H1 (cell line): ENCODE measurements at regions not wholly inside any gene's neighbourhood (a gene's known extent, or its start where the extent isn't known, plus 50 kb on each side); places are given as distances from the start of the nearest gene placed in this dataset.

Experiments
- CTCF ChIA-PET: fragments of 300-600 bp; sonication (Branson Sonifier 250); formaldehyde crosslinking; loops from one replicate; lab custom pipeline; 2021; ENCODE audit not compliant: partially characterized antibody; lab: Charles Lee
- POLR2A ChIA-PET: fragments of 300-600 bp; sonication (Branson Sonifier 250); formaldehyde crosslinking; loops from one replicate; lab custom pipeline; 2021; ENCODE audit warnings: inconsistent platforms; ENCODE audit not compliant: partially characterized antibody; lab: Charles Lee
- DNase-seq, 2 experiments: peaks; one replicate each; pipeline versions ENCODE4 v3.0.0 to v3.0.0-alpha.2; 2010 to 2022; ENCODE audit warnings: low spot score in 2 of 2, low read depth in 1 of 2, mixed read lengths in 1 of 2
- FAIRE-seq: peaks from 2 replicates; lab custom pipeline; 2011; peaks lifted over from hg19 to GRCh38; lab: Jason Lieb, UNC
- H2AFZ ChIP-seq: 2 replicates; pipeline ENCODE4 v1.8.1; 2012; ENCODE audit warnings: low read length, inconsistent platforms
- H2AK5ac ChIP-seq: 2 replicates; pipeline ENCODE4 v1.6.1; 2013; ENCODE audit warnings: low read depth, low read length
- H2BK120ac ChIP-seq: replicated peaks from 2 replicates; pipeline ENCODE3; 2013; ENCODE audit warnings: low read depth, low read length, inconsistent platforms
- H2BK12ac ChIP-seq: 2 replicates; pipeline ENCODE4 v1.6.1; 2013; ENCODE audit warnings: low read depth, low read length
- H2BK15ac ChIP-seq: 2 replicates; pipeline ENCODE4 v1.6.1; 2013; ENCODE audit warnings: low read length
- H2BK20ac ChIP-seq: 2 replicates; pipeline ENCODE4 v1.6.1; 2013; ENCODE audit warnings: low read length
- H2BK5ac ChIP-seq: 2 replicates; pipeline ENCODE4 v1.6.1; 2013; ENCODE audit warnings: low read depth, low read length
- H3K14ac ChIP-seq: 2 replicates; pipeline ENCODE4 v1.6.1; 2013; ENCODE audit warnings: inconsistent platforms; ENCODE audit not compliant: insufficient read length
- H3K18ac ChIP-seq: 2 replicates; pipeline ENCODE4 v1.6.1; 2013; ENCODE audit warnings: low read length; ENCODE audit errors: extremely low read depth
- H3K23ac ChIP-seq: 2 replicates; pipeline ENCODE4 v1.6.1; 2013; ENCODE audit warnings: inconsistent platforms; ENCODE audit not compliant: insufficient read length
- H3K23me2 ChIP-seq: 2 replicates; pipeline ENCODE4 v1.6.1; 2013; ENCODE audit warnings: low read depth, low read length
- H3K27ac ChIP-seq: 2 replicates; pipeline ENCODE4 v1.6.1; 2011; ENCODE audit warnings: low read depth, low read length, inconsistent platforms
- H3K27me3 ChIP-seq, 4 experiments: replicated peaks in 1 of 4; 1 replicate in 1 of 4; 2 replicates in 3 of 4; pipeline versions ENCODE4 v1.6.1 to v1.8.1; 2011 to 2013; ENCODE audit warnings: low read length in 3 of 4, mild to moderate bottlenecking in 3 of 4, inconsistent platforms in 2 of 4, mixed read lengths in 2 of 4, moderate library complexity in 1 of 4; ENCODE audit not compliant: control insufficient read depth in 3 of 4, insufficient read depth in 3 of 4; ENCODE audit errors: extremely low read depth in 1 of 4
- H3K36me3 ChIP-seq, 4 experiments: 2 replicates each; pipeline versions ENCODE4 v1.6.1 to v1.8.1; 2011 to 2013; ENCODE audit warnings: mild to moderate bottlenecking in 4 of 4, low read length in 3 of 4, moderate library complexity in 2 of 4, control low read depth in 1 of 4, inconsistent platforms in 1 of 4; ENCODE audit not compliant: insufficient read depth in 4 of 4, control insufficient read depth in 2 of 4
- H3K4ac ChIP-seq: replicated peaks from 2 replicates; pipeline ENCODE3; 2013; ENCODE audit warnings: low read length, low read depth, mixed read lengths, inconsistent platforms; ENCODE audit not compliant: insufficient read length
- H3K4me1 ChIP-seq, 4 experiments: replicated peaks in 1 of 4; 1 replicate in 1 of 4; 2 replicates in 3 of 4; pipeline versions ENCODE4 v1.6.1 to v1.8.1; 2011 to 2013; ENCODE audit warnings: low read length in 3 of 4, inconsistent platforms in 2 of 4, mixed read lengths in 1 of 4; ENCODE audit not compliant: insufficient read depth in 4 of 4, control insufficient read depth in 3 of 4
- H3K4me2 ChIP-seq, 2 experiments: 2 replicates each; pipeline versions ENCODE4 v1.6.1 to v1.8.1; 2011 to 2013; ENCODE audit warnings: low read depth in 2 of 2, low read length in 2 of 2, control low read depth in 1 of 2, inconsistent platforms in 1 of 2, mild to moderate bottlenecking in 1 of 2; ENCODE audit not compliant: insufficient read depth in 1 of 2
- H3K4me3 ChIP-seq, 4 experiments: fragments of 200-600, 300-600 bp in 1 of 4; sonication (generic), shearing (Covaris generic), sonication (Bioruptor Twin) in 1 of 4; 2 replicates each; pipeline versions ENCODE4 v1.5.1 to v1.8.1; 2011 to 2016; ENCODE audit warnings: low read length in 4 of 4, low read depth in 3 of 4, control low read depth in 2 of 4, inconsistent platforms in 2 of 4, mild to moderate bottlenecking in 2 of 4, mixed read lengths in 1 of 4, moderate library complexity in 1 of 4; ENCODE audit not compliant: insufficient read depth in 2 of 4; ENCODE audit errors: extremely low read depth in 1 of 4
- H3K56ac ChIP-seq: replicated peaks from 2 replicates; pipeline ENCODE3; 2013; ENCODE audit warnings: low read depth, mild to moderate bottlenecking, mixed read lengths, low read length, inconsistent platforms; ENCODE audit not compliant: insufficient read length
- H3K79me1 ChIP-seq: 2 replicates; pipeline ENCODE4 v1.6.1; 2013; ENCODE audit warnings: low read depth, low read length, control low read depth
- H3K79me2 ChIP-seq, 2 experiments: 2 replicates each; pipeline versions ENCODE4 v1.6.1 to v1.8.1; 2012 to 2013; ENCODE audit warnings: low read length in 2 of 2, mild to moderate bottlenecking in 2 of 2, inconsistent platforms in 1 of 2; ENCODE audit not compliant: insufficient read depth in 2 of 2, control insufficient read depth in 1 of 2
- H3K9ac ChIP-seq, 4 experiments: replicated peaks in 1 of 4; 1 replicate in 1 of 4; 2 replicates in 3 of 4; pipeline versions ENCODE4 v1.6.1 to v1.8.1; 2011 to 2013; ENCODE audit warnings: low read depth in 3 of 4, low read length in 3 of 4, control low read depth in 2 of 4, mild to moderate bottlenecking in 2 of 4, moderate library complexity in 2 of 4, inconsistent platforms in 1 of 4; ENCODE audit errors: extremely low read depth in 1 of 4
- H3K9me3 ChIP-seq, 2 experiments: 2 replicates each; pipeline versions ENCODE4 v1.6.1 to v1.8.1; 2012 to 2013; ENCODE audit warnings: mild to moderate bottlenecking in 2 of 2, moderate library complexity in 2 of 2, control low read depth in 1 of 2, inconsistent platforms in 1 of 2, low read depth in 1 of 2, low read length in 1 of 2, mixed read lengths in 1 of 2; ENCODE audit not compliant: insufficient read depth in 2 of 2
- H4K20me1 ChIP-seq, 2 experiments: replicated peaks in 1 of 2; 2 replicates each; pipeline versions ENCODE3 to v1.8.1; 2011 to 2013; ENCODE audit warnings: inconsistent platforms in 2 of 2, low read length in 2 of 2, mild to moderate bottlenecking in 1 of 2; ENCODE audit not compliant: insufficient read depth in 2 of 2, control insufficient read depth in 1 of 2
- H4K5ac ChIP-seq: 2 replicates; pipeline ENCODE4 v1.6.1; 2013; ENCODE audit warnings: low read length, low read depth, mixed read lengths, inconsistent platforms; ENCODE audit not compliant: insufficient read length
- H4K8ac ChIP-seq: 2 replicates; pipeline ENCODE4 v1.8.0; 2013; ENCODE audit warnings: mild to moderate bottlenecking, moderate library complexity, low read length, inconsistent platforms; ENCODE audit not compliant: insufficient read depth; ENCODE audit errors: extremely low read depth
- H4K91ac ChIP-seq: replicated peaks from 2 replicates; pipeline ENCODE3; 2013; ENCODE audit warnings: low read length, mixed read lengths, inconsistent platforms; ENCODE audit not compliant: insufficient read length
- ASH2L ChIP-seq: fragments of 200-600, 300-600 bp; sonication (generic); IDR thresholded peaks from one replicate; pipeline ENCODE4 v1.7.1; 2017; ENCODE audit warnings: low read length
- CHD2 ChIP-seq: IDR thresholded peaks from 2 replicates; pipeline ENCODE4 v1.6.1; 2012; ENCODE audit warnings: low read length, improper control_type of control experiment
- HDAC6 ChIP-seq: IDR thresholded peaks from one replicate; pipeline ENCODE4 v1.7.1; 2012; ENCODE audit warnings: low read depth, mild to moderate bottlenecking, inconsistent platforms, low read length, moderate library complexity
- JUN ChIP-seq: IDR thresholded peaks from 2 replicates; pipeline ENCODE4 v1.6.1; 2011; ENCODE audit warnings: low read depth, mild to moderate bottlenecking, improper control_type of control experiment, low read length
- KDM1A ChIP-seq: fragments of 200-600, 300-600 bp; sonication (generic); IDR thresholded peaks from 2 replicates; pipeline ENCODE4 v1.7.1; 2016; ENCODE audit warnings: mild to moderate bottlenecking, low read length, borderline replicate concordance
- KDM4A ChIP-seq: IDR thresholded peaks from one replicate; pipeline ENCODE4 v1.7.1; 2012; ENCODE audit warnings: low read depth, mild to moderate bottlenecking, moderate library complexity, low read length, inconsistent platforms; ENCODE audit not compliant: severe bottlenecking
- MAFK ChIP-seq: IDR thresholded peaks from 2 replicates; pipeline ENCODE4 v1.6.1; 2012; ENCODE audit warnings: low read depth, mild to moderate bottlenecking, improper control_type of control experiment, low read length
- NANOG ChIP-seq: IDR thresholded peaks from 2 replicates; pipeline ENCODE4 v1.6.1; 2011; ENCODE audit warnings: low read length, low read depth, mild to moderate bottlenecking, inconsistent platforms; ENCODE audit not compliant: insufficient read depth, poor library complexity, severe bottlenecking
- PHF8 ChIP-seq: fragments of 200-600 bp; sonication (generic); conservative IDR thresholded peaks from 2 replicates; pipeline ENCODE4 v1.7.1; 2012; ENCODE audit warnings: low read depth, mild to moderate bottlenecking, inconsistent platforms, low read length, moderate library complexity
- POLR2A ChIP-seq, 2 experiments: IDR thresholded peaks; 1 replicate in 1 of 2; 2 replicates in 1 of 2; pipeline ENCODE4 v1.6.1; 2011; ENCODE audit warnings: low read depth in 2 of 2, low read length in 2 of 2, mild to moderate bottlenecking in 2 of 2; ENCODE audit errors: control extremely low read depth in 1 of 2
- RBBP5 ChIP-seq: IDR thresholded peaks from 2 replicates; pipeline ENCODE4 v1.7.1; 2012; ENCODE audit warnings: low read depth, mild to moderate bottlenecking, inconsistent platforms, low read length, moderate library complexity, borderline replicate concordance
- RFX5 ChIP-seq: IDR thresholded peaks from 2 replicates; pipeline ENCODE4 v1.6.1; 2011; ENCODE audit warnings: low read depth, low read length, improper control_type of control experiment, borderline replicate concordance
- RNF2 ChIP-seq: fragments of 200-900, 300-1000 bp; sonication (generic); IDR thresholded peaks from 2 replicates; pipeline ENCODE4 v1.7.1; 2016; ENCODE audit warnings: borderline replicate concordance, low read depth, mild to moderate bottlenecking, antibody characterized with exemption, low read length; ENCODE audit not compliant: poor library complexity, severe bottlenecking; ENCODE audit errors: missing control alignments
- SP4 ChIP-seq: IDR thresholded peaks from 2 replicates; pipeline ENCODE4 v1.6.1; 2012; ENCODE audit warnings: low read length, inconsistent platforms
- TEAD4 ChIP-seq: IDR thresholded peaks from 2 replicates; pipeline ENCODE4 v1.6.1; 2012; ENCODE audit warnings: low read depth, low read length, inconsistent platforms, mixed read lengths
- WGBS, 2 experiments: shearing (Covaris generic) in 1 of 2; methylation state at CpG; one replicate each; pipeline versions ENCODE4 v1.1.6 to v1.1.7; 2013 to 2015; ENCODE audit warnings: low lambda C conversion rate in 2 of 2, mixed read lengths in 2 of 2, inconsistent platforms in 1 of 2, low coverage in 1 of 2, missing lambda C conversion rate in 1 of 2; ENCODE audit not compliant: insufficient replicate concordance in 2 of 2, insufficient coverage in 1 of 2, insufficient read length in 1 of 2; ENCODE audit errors: extremely low coverage in 1 of 2, missing lambda C conversion rate in 1 of 2; 5-methylcytosine and 5-hydroxymethylcytosine counted together

DNA sequence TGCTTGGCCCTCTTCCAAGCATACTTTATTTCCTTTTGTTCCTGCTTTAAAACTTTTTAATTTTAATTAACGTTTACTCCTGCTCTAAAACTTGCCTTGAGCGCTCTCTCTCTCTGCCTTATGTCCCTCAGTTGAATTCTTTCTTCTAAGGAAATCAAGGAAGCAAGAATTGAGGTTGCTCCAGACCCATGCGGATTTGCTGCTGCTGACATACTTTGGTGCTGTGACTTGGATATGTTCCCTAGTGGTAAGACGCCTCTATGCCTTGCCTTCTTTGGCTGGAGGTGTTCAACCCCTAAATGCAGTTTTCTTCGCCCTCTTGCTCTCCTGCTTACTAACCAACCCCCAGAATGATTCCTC, 148.1 kb downstream of the ADSS2 start:
- CTCF ChIA-PET: interaction anchor here (0.5 to 2.0 kb wide), 3 partner anchors 9 to 1786 kb away, joined by 3 to 7 read pairs (median 6); no protein-coding TSS in a partner anchor
- H3K4me2 ChIP-seq: no peak overlapping the region
- 82% methylated on average over 5 of the region's 5 CpGs; no CpG with 5 or more reads in 1 of the 2 experiments for WGBS, 2 experiments
- TF ChIP-seq TEAD4 (no peak), RBBP5 (no peak), KDM4A (no peak), POLR2A (IDR thresholded peaks at IDR 0.05; ENCODE audit: control extremely low read depth in 1 of 2, low read depth in 2 of 2, low read length in 2 of 2) (no peak), PHF8 (no peak), CHD2 (no peak), HDAC6 (no peak), NANOG (no peak), RNF2 (no peak), RFX5 (no peak), ASH2L (no peak), SP4 (no peak), JUN (no peak), MAFK (no peak), KDM1A (no peak)

More for the DNA sequence above, 148.1 kb downstream of the ADSS2 start:
- H3K9ac ChIP-seq: no peak overlapping the region
- peak overlapping the region; percentile 27; the same call in 1 of the 2 replicates for H2BK12ac ChIP-seq
- peaks cover 0 to 4% (median 2%) of the 10 kb centered on the region in 4 experiments; a peak in 4 of 7 replicates for H3K4me1 ChIP-seq
- H3K4me3 ChIP-seq: no peak overlapping the region
- no peak overlapping the region for H3K23ac ChIP-seq
- H3K27me3 ChIP-seq: no peaks in the 10 kb centered on the region
- no peak overlapping the region for H3K27ac ChIP-seq
- H4K5ac ChIP-seq: no peak overlapping the region
- H3K79me1 ChIP-seq: no peaks in the 10 kb centered on the region
- no peak overlapping the region for H2BK15ac ChIP-seq
- no peak overlapping the region for H4K8ac ChIP-seq
- H2BK5ac ChIP-seq: no peak overlapping the region
- no peak overlapping the region for H2BK20ac ChIP-seq
- no peak overlapping the region for H3K4ac ChIP-seq
- FAIRE-seq: no peak
- no peak overlapping the region for H2AK5ac ChIP-seq
- no peak for DNase-seq
- no peak overlapping the region for H3K56ac ChIP-seq
- peaks cover 15 to 18% of the 10 kb centered on the region in 2 experiments; a peak in 3 of 4 replicates for H3K9me3 ChIP-seq
- no peaks in the 10 kb centered on the region for H4K20me1 ChIP-seq
- no peak overlapping the region for H2BK120ac ChIP-seq
- no peak overlapping the region for H3K14ac ChIP-seq
- H4K91ac ChIP-seq: no peak overlapping the region
- H3K23me2 ChIP-seq: no peaks in the 10 kb centered on the region
- no peak overlapping the region for H3K18ac ChIP-seq
- POLR2A ChIA-PET: interaction anchor here (0.8 kb wide), 1 partner anchor 58 kb away, joined by 3 read pairs; no protein-coding TSS in a partner anchor
- H2AFZ ChIP-seq: peak overlapping the region; percentile 5; the same call in 1 of the 2 replicates
- no peaks in the 10 kb centered on the region for H3K36me3 ChIP-seq
- H3K79me2 ChIP-seq: no peaks in the 10 kb centered on the region
